ENCODE measurements at regions not wholly inside any gene's neighbourhood (a gene's known extent, or its start where the extent isn't known, plus 50 kb on each side); places are given as distances from the start of the nearest gene placed in this dataset.
A peak's percentile ranks its signal among the peaks of the same experiment; 100 is the strongest.

GRCh38 chr4:14768449-14768848 is 233.8 kb upstream of the CPEB2 start:
- DNase-seq (ENCODE audit: low read depth, low spot score): no peak
- H3K27ac ChIP-seq: no peak overlapping the region

- DNase-seq (ENCODE audit: low read depth, low spot score): no peak
- H3K27ac ChIP-seq: no peak overlapping the region
These were observed 232.3 kb upstream of the CPEB2 start for GRCh38 chr4:14769993-14770392.

GRCh38 chr4:14771094-14771493 is 231.2 kb upstream of the CPEB2 start:
- DNase-seq (ENCODE audit: low read depth, low spot score): peak; percentile 58

GRCh38 chr4:14771504-14772175 is 230.6 kb upstream of the CPEB2 start:
- peak overlapping the region; percentile 69 for H3K27ac ChIP-seq

More at GRCh38 chr4:14771094-14771493, 231.2 kb upstream of the CPEB2 start:
- H3K27ac ChIP-seq: peak overlapping the region; percentile 69

DNA sequence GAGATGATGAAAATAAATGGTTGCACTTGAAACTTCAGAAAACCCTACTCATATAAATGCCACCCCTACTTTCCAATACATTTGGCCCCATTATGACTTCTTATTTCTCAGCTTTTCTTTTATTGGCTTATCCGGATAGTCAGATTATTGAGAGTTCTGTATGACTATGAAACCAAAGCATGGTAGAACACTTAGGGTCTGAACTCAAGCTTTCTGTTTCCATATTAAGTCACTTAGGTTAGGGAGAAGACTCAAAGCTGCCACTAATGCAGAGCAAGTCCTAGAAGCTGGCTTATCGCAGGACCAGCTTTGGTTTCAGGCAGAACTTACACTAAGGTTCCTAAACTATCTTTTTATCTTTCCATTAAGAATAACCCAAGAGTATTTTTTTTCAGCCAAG is 229.9 kb upstream of the CPEB2 start:
- peak overlapping the region; percentile 69 for H3K27ac ChIP-seq
- DNase-seq (ENCODE audit: low read depth, low spot score): no peak

More at GRCh38 chr4:14771504-14772175, 230.6 kb upstream of the CPEB2 start:
- DNase-seq (ENCODE audit: low read depth, low spot score): no peak

DNA sequence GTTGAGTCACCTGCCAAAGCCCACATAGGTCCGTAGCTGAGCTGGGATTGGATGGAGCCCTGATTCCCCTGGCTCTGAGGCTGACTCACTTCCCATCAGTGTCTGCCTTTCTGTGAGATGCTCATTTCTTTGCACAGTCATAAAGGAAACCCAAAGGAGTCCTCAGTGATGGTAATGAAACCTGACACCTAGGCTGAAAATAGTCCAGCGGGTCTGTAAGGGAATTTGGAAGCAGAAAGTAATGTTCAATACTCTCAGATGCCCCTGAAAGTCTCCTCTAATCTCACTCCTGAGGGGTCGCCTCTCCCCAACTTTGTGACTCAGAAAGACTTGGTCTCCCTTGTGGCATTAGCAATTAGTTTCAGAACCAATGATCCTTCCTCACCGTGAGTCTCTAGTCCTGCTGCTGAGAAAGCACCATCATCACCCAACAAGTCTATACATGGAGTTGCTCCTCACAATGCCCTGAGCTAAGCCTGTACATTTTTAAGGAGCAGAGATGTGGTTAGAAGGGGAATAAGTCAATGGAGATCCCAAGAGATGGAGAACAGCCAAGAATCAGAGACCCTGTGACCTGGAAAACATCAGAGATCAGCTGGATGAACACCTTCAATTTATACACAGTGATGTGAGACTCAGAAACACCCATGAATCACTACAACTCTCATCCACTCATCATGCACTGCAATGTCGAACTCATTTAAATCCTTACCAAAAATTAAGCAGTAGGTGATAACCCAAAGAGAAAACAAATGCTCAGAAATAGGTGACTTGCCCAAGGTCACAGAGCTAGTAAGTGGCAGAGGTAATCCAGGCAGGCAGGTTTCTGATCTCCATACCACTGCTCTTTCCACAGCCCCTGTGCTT is 219.0 kb upstream of the CPEB2 start:
- peak overlapping the region; percentile 81 for H3K27ac ChIP-seq
- peak; percentile 86 for DNase-seq (ENCODE audit: low read depth, low spot score)

DNA sequence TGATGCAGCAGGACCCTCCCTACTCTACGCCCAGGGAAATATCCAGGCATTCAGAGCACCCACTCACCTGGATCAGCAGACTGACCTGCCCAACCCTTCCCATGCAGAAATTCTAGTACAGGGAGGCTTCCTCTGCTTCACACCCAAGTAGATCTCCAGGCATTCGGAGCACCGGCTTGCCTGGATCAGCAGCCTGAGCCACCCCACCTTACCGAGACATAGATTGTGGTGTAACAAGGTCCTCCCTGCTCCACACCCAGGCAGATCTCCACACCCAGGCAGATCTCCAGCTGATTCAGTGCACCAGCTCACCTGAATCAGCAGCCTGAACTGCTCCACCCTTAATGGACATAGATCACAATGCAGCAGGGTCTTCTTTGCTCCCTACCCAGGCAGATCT is 215.1 kb upstream of the CPEB2 start:
- H3K27ac ChIP-seq: no peak overlapping the region
- no peak for DNase-seq (ENCODE audit: low read depth, low spot score)

DNA sequence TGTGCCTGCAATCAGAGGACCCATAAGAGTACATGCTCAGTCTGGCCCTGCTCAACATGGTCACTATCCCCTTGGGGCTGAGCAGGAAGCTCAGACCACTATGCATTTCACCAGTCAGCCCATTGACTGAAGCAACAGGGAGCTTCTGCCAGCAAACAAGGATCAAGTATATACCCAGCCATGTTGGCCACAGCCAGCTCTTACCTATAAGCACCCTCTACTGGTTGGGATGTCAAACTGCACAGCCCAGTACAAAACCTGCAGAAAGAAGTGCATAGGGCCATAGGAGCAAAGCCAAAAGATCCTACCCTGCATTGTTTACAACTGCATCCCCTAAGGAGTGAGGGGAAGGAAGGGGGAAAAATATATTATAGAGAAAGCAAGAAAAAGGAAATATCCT is 214.4 kb upstream of the CPEB2 start:
- DNase-seq (ENCODE audit: low read depth, low spot score): no peak
- no peak overlapping the region for H3K27ac ChIP-seq

DNA sequence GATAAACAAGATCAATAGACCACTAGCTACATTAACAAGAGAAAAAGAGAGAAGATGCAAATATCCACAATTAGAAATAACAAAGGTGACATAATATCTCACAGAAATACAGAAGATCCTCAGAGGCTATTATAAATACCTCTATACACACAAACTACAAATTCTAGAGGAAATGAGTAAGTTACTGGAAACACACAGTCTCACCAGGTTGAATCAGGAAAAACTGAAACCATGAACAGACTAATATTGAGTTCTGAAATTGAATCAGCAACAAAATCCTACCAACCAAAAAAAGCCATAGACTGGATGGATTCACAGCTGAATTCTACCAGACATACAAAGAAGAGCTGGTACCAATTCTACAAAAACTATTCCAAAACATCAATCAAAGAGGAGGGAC is 211.8 kb upstream of the CPEB2 start:
- H3K27ac ChIP-seq: peak overlapping the region; percentile 53
- no peak for DNase-seq (ENCODE audit: low read depth, low spot score)

- peak overlapping the region; percentile 21 for H3K27ac ChIP-seq
- DNase-seq (ENCODE audit: low read depth, low spot score): peak; percentile 14
These were observed 209.5 kb upstream of the CPEB2 start for GRCh38 chr4:14792702-14793227.

DNA sequence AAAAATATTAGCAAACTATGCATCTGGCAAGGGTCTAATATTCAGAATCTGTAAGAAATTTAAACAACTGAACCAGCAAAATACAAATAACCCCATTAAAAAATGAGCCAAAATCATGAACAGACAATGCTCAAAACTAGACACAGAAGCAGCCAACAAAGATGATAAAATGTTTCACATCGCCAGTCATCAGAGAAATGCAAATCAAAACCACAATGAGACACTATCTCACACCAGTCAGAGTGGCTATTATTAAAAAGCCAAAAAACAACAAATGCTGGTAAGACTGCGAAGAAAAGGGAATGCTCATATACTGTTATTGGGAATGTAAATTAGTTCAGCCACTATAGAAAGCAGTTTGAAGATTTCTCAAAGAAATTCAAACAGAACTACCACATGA is 201.3 kb upstream of the CPEB2 start:
- DNase-seq (ENCODE audit: low read depth, low spot score): no peak
- H3K27ac ChIP-seq: no peak overlapping the region

DNA sequence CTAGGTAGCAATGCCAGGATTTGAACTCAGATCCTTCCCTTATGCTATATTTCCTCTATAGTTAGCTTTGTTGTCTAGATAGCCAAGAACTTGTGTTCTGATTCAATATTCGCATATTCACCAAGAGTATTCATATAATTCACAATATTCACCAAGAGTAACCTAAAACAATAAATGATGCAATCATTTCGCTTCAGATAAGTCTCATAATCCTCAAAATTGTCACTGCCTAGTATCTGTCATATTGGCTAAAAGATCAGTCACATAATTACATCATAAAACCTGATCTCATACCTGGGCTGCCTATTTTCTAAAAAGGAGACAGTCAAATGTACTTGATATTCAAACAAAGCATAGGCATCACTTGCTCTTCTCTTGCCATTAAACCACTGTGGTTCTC is 199.7 kb upstream of the CPEB2 start:
- H3K27ac ChIP-seq: no peak overlapping the region
- no peak for DNase-seq (ENCODE audit: low read depth, low spot score)

DNA sequence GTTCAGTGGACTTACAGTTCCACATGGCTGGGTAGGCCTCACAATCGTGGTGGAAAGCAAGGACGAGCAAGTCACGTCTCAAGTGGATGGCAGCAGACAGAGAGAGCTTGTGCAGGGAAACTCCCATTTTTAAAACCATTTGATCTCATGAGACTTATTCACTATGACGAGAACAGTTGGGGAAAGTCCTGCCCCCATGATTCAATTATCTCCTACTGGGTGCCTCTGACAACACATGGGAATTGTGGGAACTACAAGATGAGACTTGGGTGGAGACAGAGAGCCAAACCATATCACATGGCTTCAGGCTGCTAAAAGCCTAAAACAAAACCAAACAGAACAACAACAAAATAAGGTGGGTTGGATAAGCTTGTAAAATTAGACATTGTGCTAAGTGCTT is 194.4 kb upstream of the CPEB2 start:
- H3K27ac ChIP-seq: no peak overlapping the region
- DNase-seq (ENCODE audit: low read depth, low spot score): no peak

GRCh38 chr4:14809203-14809602 is 193.1 kb upstream of the CPEB2 start:
- DNase-seq (ENCODE audit: low read depth, low spot score): no peak
- no peak overlapping the region for H3K27ac ChIP-seq

DNA sequence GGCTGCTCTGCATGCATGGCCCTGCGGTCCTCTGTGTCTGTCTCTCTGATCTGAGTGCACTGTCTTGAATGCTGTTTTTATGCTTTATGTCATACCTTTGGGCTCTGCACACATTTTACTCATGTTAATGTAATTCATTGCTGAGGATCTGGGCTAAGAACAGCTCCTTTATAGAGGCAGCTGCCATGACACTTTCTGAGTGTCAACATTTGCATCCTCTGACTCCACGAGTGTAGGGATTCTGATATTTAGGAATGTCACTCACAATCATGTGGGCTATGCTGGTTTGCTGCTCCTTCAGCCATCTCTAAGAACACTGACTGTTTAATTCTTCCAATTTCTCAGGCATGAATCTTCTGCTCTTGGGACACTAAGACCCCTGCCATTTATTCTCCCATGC is 192.2 kb upstream of the CPEB2 start:
- H3K27ac ChIP-seq: no peak overlapping the region
- DNase-seq (ENCODE audit: low read depth, low spot score): no peak

GRCh38 chr4:14810568-14810967 is 191.7 kb upstream of the CPEB2 start:
- H3K27ac ChIP-seq: no peak overlapping the region
- DNase-seq (ENCODE audit: low read depth, low spot score): no peak

DNA sequence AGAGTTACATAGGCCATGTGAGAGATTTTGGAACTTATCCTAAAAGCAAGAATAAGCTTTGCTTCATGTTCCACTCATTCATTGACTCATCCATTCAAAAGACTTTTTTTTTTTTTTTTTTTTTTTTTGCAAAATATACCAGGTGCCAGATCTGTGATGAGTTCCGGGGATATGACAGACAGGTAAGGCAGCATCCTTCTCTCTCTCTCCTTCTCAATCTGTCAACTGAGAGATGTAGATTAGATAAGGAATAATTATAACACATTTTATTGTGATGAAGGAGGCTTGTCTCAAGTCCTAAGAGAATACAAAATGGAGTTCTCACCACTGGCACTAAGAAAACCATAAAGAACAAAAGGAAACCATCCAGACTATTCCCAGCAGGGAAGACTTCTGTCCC is 190.2 kb upstream of the CPEB2 start:
- no peak for DNase-seq (ENCODE audit: low read depth, low spot score)
- H3K27ac ChIP-seq: no peak overlapping the region

DNA sequence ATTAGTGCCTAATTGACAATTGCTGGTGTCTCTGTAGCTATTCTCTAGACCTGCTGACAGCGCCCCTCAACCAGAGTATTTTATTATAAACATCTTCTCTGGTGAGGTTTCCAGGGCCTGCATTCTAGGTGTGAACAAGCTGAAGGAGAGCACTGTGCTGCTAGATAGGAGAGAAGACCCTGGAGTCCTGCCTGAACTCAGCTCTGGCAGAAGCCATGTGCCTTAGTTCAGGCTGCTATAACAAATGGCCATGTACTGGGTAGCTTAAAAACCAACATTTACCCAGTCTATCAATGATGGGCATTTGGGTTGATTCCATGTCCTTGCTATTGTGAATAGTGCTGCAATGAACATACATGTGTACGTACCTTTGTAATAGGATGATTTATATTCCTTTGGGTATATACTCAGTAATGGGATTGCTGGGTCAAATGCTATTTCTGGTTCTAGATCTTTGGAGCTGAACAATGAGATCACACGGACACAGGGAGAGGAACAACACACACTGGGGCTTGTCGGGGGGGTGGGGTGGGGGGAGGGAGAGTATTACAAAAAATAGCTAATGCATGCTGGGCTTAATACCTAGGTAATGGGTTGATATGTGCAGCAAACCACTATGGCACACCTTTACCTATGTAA is 185.5 kb upstream of the CPEB2 start:
- no peak for DNase-seq (ENCODE audit: low read depth, low spot score)
- no peak overlapping the region for H3K27ac ChIP-seq

- no peak overlapping the region for H3K27ac ChIP-seq
- DNase-seq (ENCODE audit: low read depth, low spot score): no peak
These were observed 178.1 kb upstream of the CPEB2 start for GRCh38 chr4:14824189-14824588.

- no peak for DNase-seq (ENCODE audit: low read depth, low spot score)
- no peak overlapping the region for H3K27ac ChIP-seq
These were observed 175.2 kb upstream of the CPEB2 start for GRCh38 chr4:14827111-14827510.

- no peak overlapping the region for H3K27ac ChIP-seq
- DNase-seq (ENCODE audit: low read depth, low spot score): no peak
These were observed 172.5 kb upstream of the CPEB2 start for GRCh38 chr4:14829795-14830194.

Measured in epithelial cell of prostate (primary cell).